NCI-H748 (cell line): ENCODE measurements at regions not wholly inside any gene's neighbourhood (a gene's known extent, or its start where the extent isn't known, plus 50 kb on each side); places are given as distances from the start of the nearest gene placed in this dataset.

Experiments
- DNase-seq: peaks from one replicate; lab custom pipeline; 2025; ENCODE audit not compliant: unreplicated experiment; lab: John Stamatoyannopoulos, UW

- DNase-seq: no peak
Measured at GRCh38 chr4:89166971-89167475, 55.7 kb downstream of the TIGD2 start.

GRCh38 chr4:89171176-89171805 is 60.0 kb downstream of the TIGD2 start:
- DNase-seq: no peak

- DNase-seq: no peak
Measured at GRCh38 chr4:89172865-89173264, 61.5 kb downstream of the TIGD2 start.

GRCh38 chr4:89173336-89174090 is 62.2 kb downstream of the TIGD2 start:
- peak; percentile 30 for DNase-seq

GRCh38 chr4:89174784-89175183 is 63.5 kb downstream of the TIGD2 start:
- no peak for DNase-seq

- no peak for DNase-seq
Measured at GRCh38 chr4:89175611-89176010, 64.3 kb downstream of the TIGD2 start.

- no peak for DNase-seq
Measured at GRCh38 chr4:89177807-89178206, 66.5 kb downstream of the TIGD2 start.

GRCh38 chr4:89184407-89184806 is 73.1 kb downstream of the TIGD2 start:
- no peak for DNase-seq
